Naive thymus-derived CD4-positive, alpha-beta T cell (primary cell): ENCODE measurements at regions not wholly inside any gene's neighbourhood (a gene's known extent, or its start where the extent isn't known, plus 50 kb on each side); places are given as distances from the start of the nearest gene placed in this dataset.

Experiments used
- ATAC-seq: fragments of 150-1000 bp; cut with Tn5 transposase; 2 replicates; pipeline ENCODE4 v1.10.0; 2021; ENCODE audit warnings: mild to moderate bottlenecking, moderate library complexity
- CTCF ChIA-PET: fragments of 350-600 bp; sonication (Branson Sonifier 250); formaldehyde crosslinking; loops from one replicate; lab custom pipeline; 2021; ENCODE audit warnings: antibody characterized with exemption; lab: Charles Lee
- POLR2A ChIA-PET: fragments of 350-600 bp; sonication (Branson Sonifier 250); formaldehyde crosslinking; loops from one replicate; lab custom pipeline; 2021; ENCODE audit warnings: antibody characterized with exemption, inconsistent platforms; lab: Charles Lee
- DNase-seq, 9 donors: peaks; one replicate each; pipeline versions ENCODE4 v3.0.0 to v3.0.0-alpha.2; 2020 to 2022; ENCODE audit warnings: mixed read lengths in 1 of 9
- H3K27ac ChIP-seq: one replicate; pipeline ENCODE4 v1.7.0; 2013; ENCODE audit warnings: mild to moderate bottlenecking, low read depth, low read length, moderate library complexity
- H3K27me3 ChIP-seq, 2 donors: one replicate each; pipeline ENCODE4 v1.7.0; 2013; ENCODE audit warnings: low read length in 2 of 2, mild to moderate bottlenecking in 2 of 2, moderate library complexity in 2 of 2; ENCODE audit not compliant: control insufficient read depth in 2 of 2, insufficient read depth in 2 of 2
- H3K36me3 ChIP-seq, 3 experiments: 1 replicate in 2 of 3; 2 replicates in 1 of 3; pipeline ENCODE4 v1.7.0; 2013; ENCODE audit warnings: low read length in 3 of 3, mild to moderate bottlenecking in 3 of 3, moderate library complexity in 1 of 3; ENCODE audit not compliant: insufficient read depth in 3 of 3, control insufficient read depth in 2 of 3
- H3K4me1 ChIP-seq, 2 donors: one replicate each; pipeline ENCODE4 v1.7.0; 2013; ENCODE audit warnings: low read length in 2 of 2, mild to moderate bottlenecking in 2 of 2, moderate library complexity in 1 of 2; ENCODE audit not compliant: control insufficient read depth in 2 of 2, insufficient read depth in 2 of 2
- H3K4me3 ChIP-seq: 2 replicates; pipeline ENCODE4 v1.7.0; 2013; ENCODE audit warnings: mild to moderate bottlenecking, low read length
- H3K9me3 ChIP-seq, 3 experiments: 1 replicate in 2 of 3; 2 replicates in 1 of 3; pipeline ENCODE4 v1.7.0; 2013; ENCODE audit warnings: low read length in 3 of 3; ENCODE audit not compliant: control insufficient read depth in 2 of 3
- H3K27ac Mint-ChIP-seq, 9 donors: one replicate each; pipeline ENCODE4 v1.8.0; 2020 to 2022; ENCODE audit warnings: mixed read lengths in 9 of 9, mild to moderate bottlenecking in 8 of 9, moderate library complexity in 5 of 9, inconsistent platforms in 2 of 9
- H3K27me3 Mint-ChIP-seq, 5 donors: one replicate each; pipeline ENCODE4 v1.8.0; 2021 to 2022; ENCODE audit warnings: mixed read lengths in 5 of 5, mild to moderate bottlenecking in 1 of 5
- H3K36me3 Mint-ChIP-seq, 5 donors: one replicate each; pipeline ENCODE4 v1.8.0; 2020 to 2022; ENCODE audit warnings: mixed read lengths in 5 of 5, mild to moderate bottlenecking in 3 of 5, inconsistent platforms in 1 of 5
- H3K4me1 Mint-ChIP-seq, 7 donors: one replicate each; pipeline ENCODE4 v1.8.0; 2020 to 2022; ENCODE audit warnings: mixed read lengths in 7 of 7, mild to moderate bottlenecking in 3 of 7, inconsistent platforms in 1 of 7
- H3K4me3 Mint-ChIP-seq, 10 donors: one replicate each; pipeline ENCODE4 v1.8.0; 2020 to 2022; ENCODE audit warnings: mild to moderate bottlenecking in 10 of 10, mixed read lengths in 10 of 10, moderate library complexity in 6 of 10, inconsistent platforms in 2 of 10
- H3K9me3 Mint-ChIP-seq, 11 donors: one replicate each; pipeline ENCODE4 v1.8.0; 2020 to 2022; ENCODE audit warnings: mixed read lengths in 11 of 11, mild to moderate bottlenecking in 4 of 11, inconsistent platforms in 1 of 11, moderate library complexity in 1 of 11
- intact Hi-C, 2 donors: fragments of 100-400 bp; cut with micrococcal nuclease; formaldehyde crosslinking; loops; one replicate each; pipeline ENCODE4 v1.15.1; 2023

GRCh38 chr11:29025001-29025400, 916.8 kb downstream of the METTL15 start:
- H3K27me3 Mint-ChIP-seq = no peaks in the 10 kb centered on the region
- H3K4me1 ChIP-seq = no peaks in the 10 kb centered on the region
- no peaks in the 10 kb centered on the region for H3K36me3 Mint-ChIP-seq
- H3K4me3 ChIP-seq = no peak overlapping the region
- H3K27ac Mint-ChIP-seq = no peak overlapping the region
- no peak overlapping the region for H3K4me3 Mint-ChIP-seq
- DNase-seq = no peak
- H3K27ac ChIP-seq = no peak overlapping the region
- POLR2A ChIA-PET = no interaction called here
- no peaks in the 10 kb centered on the region for H3K4me1 Mint-ChIP-seq
- no peaks in the 10 kb centered on the region for H3K27me3 ChIP-seq
- no peak for ATAC-seq
- peaks cover 3 to 47% (median 17%) of the 10 kb centered on the region in 11 donors for H3K9me3 Mint-ChIP-seq
- no peaks in the 10 kb centered on the region for H3K36me3 ChIP-seq
- H3K9me3 ChIP-seq = peaks cover 0 to 8% (median 0%) of the 10 kb centered on the region in 3 experiments
- CTCF ChIA-PET = no interaction called here
- intact Hi-C loops = no loop called here

- intact Hi-C loops = no loop called here
- H3K9me3 Mint-ChIP-seq = peaks cover 3 to 46% (median 16%) of the 10 kb centered on the region in 11 donors
These were observed 916.2 kb downstream of the METTL15 start for GRCh38 chr11:29024386-29024785.

GRCh38 chr11:29023761-29024160, 915.6 kb downstream of the METTL15 start:
- no peak overlapping the region for H3K4me3 Mint-ChIP-seq
- DNase-seq = no peak
- H3K27me3 Mint-ChIP-seq = no peaks in the 10 kb centered on the region
- POLR2A ChIA-PET = no interaction called here
- Histone ChIP-seq H3K9me3 (peaks cover 0 to 8% (median 0%) of the 10 kb centered on the region in 3 experiments), H3K36me3 (no peaks in the 10 kb centered on the region), H3K4me3 (no peak overlapping the region), H3K27me3 (no peaks in the 10 kb centered on the region), H3K27ac (no peak overlapping the region), H3K4me1 (no peaks in the 10 kb centered on the region)
- H3K4me1 Mint-ChIP-seq = no peaks in the 10 kb centered on the region
- intact Hi-C loops = no loop called here
- no peak overlapping the region for H3K27ac Mint-ChIP-seq
- ATAC-seq = no peak
- CTCF ChIA-PET = no interaction called here
- H3K9me3 Mint-ChIP-seq = peaks cover 3 to 39% (median 12%) of the 10 kb centered on the region in 11 donors
- H3K36me3 Mint-ChIP-seq = no peaks in the 10 kb centered on the region

More at GRCh38 chr11:29024386-29024785, 916.2 kb downstream of the METTL15 start:
- DNase-seq (no peak), ATAC-seq (no peak)
- H3K36me3 Mint-ChIP-seq = no peaks in the 10 kb centered on the region
- no peak overlapping the region for H3K27ac Mint-ChIP-seq
- ChIA-PET CTCF (no interaction called here), POLR2A (no interaction called here)
- Histone ChIP-seq H3K4me1 (no peaks in the 10 kb centered on the region), H3K36me3 (no peaks in the 10 kb centered on the region), H3K4me3 (no peak overlapping the region), H3K27ac (no peak overlapping the region), H3K9me3 (peaks cover 0 to 8% (median 0%) of the 10 kb centered on the region in 3 experiments), H3K27me3 (no peaks in the 10 kb centered on the region)
- no peak overlapping the region for H3K4me3 Mint-ChIP-seq
- H3K27me3 Mint-ChIP-seq = no peaks in the 10 kb centered on the region
- no peaks in the 10 kb centered on the region for H3K4me1 Mint-ChIP-seq

- H3K27ac ChIP-seq = no peak overlapping the region
- POLR2A ChIA-PET = no interaction called here
- Mint-ChIP-seq H3K27me3 (no peaks in the 10 kb centered on the region), H3K4me3 (no peak overlapping the region), H3K4me1 (no peaks in the 10 kb centered on the region), H3K36me3 (no peaks in the 10 kb centered on the region), H3K9me3 (peaks cover 2 to 31% (median 6%) of the 10 kb centered on the region in 11 donors), H3K27ac (no peak overlapping the region)
- no peak for ATAC-seq
- intact Hi-C loops = no loop called here
- no peak overlapping the region for H3K4me3 ChIP-seq
- DNase-seq = no peak
- no peaks in the 10 kb centered on the region for H3K27me3 ChIP-seq
- no peaks in the 10 kb centered on the region for H3K36me3 ChIP-seq
- CTCF ChIA-PET = no interaction called here
- H3K4me1 ChIP-seq = no peaks in the 10 kb centered on the region
- H3K9me3 ChIP-seq = peaks cover 0 to 4% (median 0%) of the 10 kb centered on the region in 3 experiments
These were observed 914.5 kb downstream of the METTL15 start for GRCh38 chr11:29022676-29023075.

- ATAC-seq (no peak), DNase-seq (no peak)
- no peaks in the 10 kb centered on the region for H3K36me3 ChIP-seq
- Mint-ChIP-seq H3K9me3 (peaks cover 2 to 16% (median 6%) of the 10 kb centered on the region in 11 donors), H3K4me3 (no peak overlapping the region), H3K4me1 (no peaks in the 10 kb centered on the region), H3K27me3 (no peaks in the 10 kb centered on the region), H3K27ac (no peak overlapping the region), H3K36me3 (no peaks in the 10 kb centered on the region)
- no peaks in the 10 kb centered on the region for H3K4me1 ChIP-seq
- no peaks in the 10 kb centered on the region for H3K27me3 ChIP-seq
- no peak overlapping the region for H3K4me3 ChIP-seq
- intact Hi-C loops = no loop called here
- H3K27ac ChIP-seq = no peak overlapping the region
- ChIA-PET POLR2A (no interaction called here), CTCF (no interaction called here)
- peaks cover 0 to 4% (median 0%) of the 10 kb centered on the region in 3 experiments for H3K9me3 ChIP-seq
These were observed 911.9 kb downstream of the METTL15 start for GRCh38 chr11:29019960-29020683.

GRCh38 chr11:29018631-29019030, 910.4 kb downstream of the METTL15 start:
- no peak for ATAC-seq
- CTCF ChIA-PET = no interaction called here
- no peak for DNase-seq
- H3K27ac Mint-ChIP-seq = no peak overlapping the region
- H3K4me3 Mint-ChIP-seq = no peak overlapping the region
- Histone ChIP-seq H3K27ac (no peak overlapping the region), H3K9me3 (no peaks in the 10 kb centered on the region), H3K36me3 (no peaks in the 10 kb centered on the region), H3K4me1 (no peaks in the 10 kb centered on the region), H3K4me3 (no peak overlapping the region), H3K27me3 (no peaks in the 10 kb centered on the region)
- peaks cover 0 to 16% (median 4%) of the 10 kb centered on the region in 11 donors for H3K9me3 Mint-ChIP-seq
- POLR2A ChIA-PET = no interaction called here
- H3K4me1 Mint-ChIP-seq = no peaks in the 10 kb centered on the region
- H3K36me3 Mint-ChIP-seq = no peaks in the 10 kb centered on the region
- intact Hi-C loops = no loop called here
- no peaks in the 10 kb centered on the region for H3K27me3 Mint-ChIP-seq

GRCh38 chr11:29017941-29018340, 909.8 kb downstream of the METTL15 start:
- H3K27me3 Mint-ChIP-seq = no peaks in the 10 kb centered on the region
- no peak for DNase-seq
- CTCF ChIA-PET = no interaction called here

More at GRCh38 chr11:29017941-29018340, 909.8 kb downstream of the METTL15 start:
- Mint-ChIP-seq H3K4me1 (no peaks in the 10 kb centered on the region), H3K36me3 (no peaks in the 10 kb centered on the region), H3K27ac (no peak overlapping the region), H3K9me3 (peaks cover 0 to 16% (median 4%) of the 10 kb centered on the region in 11 donors), H3K4me3 (no peak overlapping the region)
- Histone ChIP-seq H3K4me3 (no peak overlapping the region), H3K27me3 (no peaks in the 10 kb centered on the region), H3K9me3 (no peaks in the 10 kb centered on the region), H3K27ac (no peak overlapping the region), H3K36me3 (no peaks in the 10 kb centered on the region), H3K4me1 (no peaks in the 10 kb centered on the region)
- ATAC-seq = no peak
- POLR2A ChIA-PET = no interaction called here
- intact Hi-C loops = no loop called here
